Rectal smooth muscle tissue (tissue), 1 donor: ENCODE measurements at regions not wholly inside any gene's neighbourhood (a gene's known extent, or its start where the extent isn't known, plus 50 kb on each side); places are given as distances from the start of the nearest gene placed in this dataset.

Experiments used
- H3K27ac ChIP-seq: one replicate; pipeline ENCODE4 v1.7.0; 2013; ENCODE audit warnings: low read depth, low read length, inconsistent platforms
- H3K27me3 ChIP-seq: one replicate; pipeline ENCODE4 v1.7.0; 2013; ENCODE audit warnings: low read length; ENCODE audit not compliant: control insufficient read depth, insufficient read depth
- H3K36me3 ChIP-seq: one replicate; pipeline ENCODE4 v1.7.0; 2013; ENCODE audit warnings: low read length; ENCODE audit not compliant: control insufficient read depth, insufficient read depth
- H3K4me1 ChIP-seq: one replicate; pipeline ENCODE4 v1.7.0; 2013; ENCODE audit warnings: low read length; ENCODE audit not compliant: control insufficient read depth, insufficient read depth
- H3K4me3 ChIP-seq: one replicate; pipeline ENCODE4 v1.7.0; 2013; ENCODE audit warnings: low read length
- H3K9ac ChIP-seq: one replicate; pipeline ENCODE4 v1.7.0; 2013; ENCODE audit warnings: low read length

GRCh38 chr6:6715465-6715864 lies 126.9 kb downstream of the LY86 start:
- Histone ChIP-seq H3K4me3 (no peak overlapping the region), H3K9ac (no peak overlapping the region), H3K4me1 (peaks cover 22% of the 10 kb centered on the region), H3K27ac (no peak overlapping the region), H3K27me3 (no peaks in the 10 kb centered on the region), H3K36me3 (no peaks in the 10 kb centered on the region)

GRCh38 chr6:6716998-6717763 lies 128.7 kb downstream of the LY86 start:
- Histone ChIP-seq H3K4me1 (peaks cover 22% of the 10 kb centered on the region), H3K36me3 (no peaks in the 10 kb centered on the region), H3K27ac (no peak overlapping the region)

DNA sequence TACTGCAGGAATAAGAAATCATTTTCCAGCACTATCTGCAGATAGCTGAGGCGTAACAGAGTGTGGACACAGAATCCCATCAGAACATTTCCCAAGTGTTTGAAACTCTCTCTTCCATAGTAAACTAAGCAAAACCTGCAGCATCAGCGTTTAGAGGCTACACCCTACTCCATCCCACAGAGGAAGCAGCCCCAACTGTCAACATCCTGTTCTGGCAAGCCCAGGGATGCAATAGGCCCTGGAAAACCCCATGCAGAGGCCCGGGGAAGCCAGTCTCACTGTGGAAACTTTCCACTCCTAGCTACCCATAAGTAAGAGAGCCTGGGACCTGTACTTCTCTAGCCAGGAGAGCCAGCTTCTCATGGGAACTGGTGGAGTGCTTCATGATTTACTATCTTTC lies 129.4 kb downstream of the LY86 start:
- no peak overlapping the region for H3K27ac ChIP-seq
- H3K4me1 ChIP-seq, result peaks cover 20% of the 10 kb centered on the region
- H3K9ac ChIP-seq, result no peak overlapping the region
- no peaks in the 10 kb centered on the region for H3K36me3 ChIP-seq
- H3K27me3 ChIP-seq, result no peaks in the 10 kb centered on the region
- no peak overlapping the region for H3K4me3 ChIP-seq

More at GRCh38 chr6:6716998-6717763, 128.7 kb downstream of the LY86 start:
- Histone ChIP-seq H3K9ac (no peak overlapping the region), H3K27me3 (no peaks in the 10 kb centered on the region), H3K4me3 (no peak overlapping the region)

DNA sequence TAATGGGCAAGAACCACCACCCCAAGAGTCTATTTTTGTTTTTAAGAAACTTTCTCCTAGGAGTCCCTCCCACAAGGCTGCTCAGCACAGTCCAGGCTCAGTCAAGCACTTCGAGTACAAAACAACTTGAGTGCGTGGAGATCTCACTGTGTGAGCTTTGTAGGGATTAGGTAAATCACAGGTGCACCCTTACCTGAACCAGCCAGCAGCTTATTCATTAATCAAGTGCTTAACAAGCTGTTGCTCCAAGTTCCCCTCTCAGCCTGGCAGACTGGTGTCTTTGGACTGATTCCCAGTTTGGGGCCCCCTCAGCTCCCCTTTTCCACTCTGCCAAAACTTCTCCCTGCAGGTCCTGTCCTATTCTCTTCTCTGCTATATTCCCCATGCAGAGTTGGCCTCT lies 133.1 kb downstream of the LY86 start:
- no peaks in the 10 kb centered on the region for H3K36me3 ChIP-seq
- no peak overlapping the region for H3K4me3 ChIP-seq
- no peak overlapping the region for H3K27ac ChIP-seq
- H3K9ac ChIP-seq, result no peak overlapping the region
- H3K27me3 ChIP-seq, result no peaks in the 10 kb centered on the region
- H3K4me1 ChIP-seq, result peaks cover 8% of the 10 kb centered on the region

- no peak overlapping the region for H3K27ac ChIP-seq
These were observed 133.7 kb downstream of the LY86 start for GRCh38 chr6:6722195-6722594.

DNA sequence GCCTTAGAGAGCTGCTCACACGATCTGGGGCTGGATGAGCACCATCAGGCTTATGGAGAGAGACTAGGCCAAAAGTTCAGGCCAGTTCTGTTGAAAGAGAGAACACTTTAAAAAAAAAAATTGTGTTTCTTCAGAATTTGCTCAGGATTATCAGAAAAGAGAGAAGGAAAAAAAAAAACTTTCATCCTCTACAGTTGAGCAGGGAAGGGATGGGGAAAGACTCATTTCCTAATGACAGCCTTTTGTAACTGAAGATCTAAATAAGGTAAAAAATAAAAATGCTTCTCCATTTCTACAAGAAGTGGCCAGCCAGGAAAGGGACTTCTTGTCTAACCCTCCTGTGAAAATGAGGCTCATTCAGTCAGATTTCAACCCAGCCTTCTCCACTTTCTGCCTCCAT lies 134.8 kb downstream of the LY86 start:
- Histone ChIP-seq H3K27ac (no peak overlapping the region), H3K36me3 (no peaks in the 10 kb centered on the region), H3K4me1 (peaks cover 8% of the 10 kb centered on the region), H3K4me3 (no peak overlapping the region), H3K27me3 (no peaks in the 10 kb centered on the region), H3K9ac (no peak overlapping the region)

More at GRCh38 chr6:6722195-6722594, 133.7 kb downstream of the LY86 start:
- Histone ChIP-seq H3K36me3 (no peaks in the 10 kb centered on the region), H3K4me1 (peaks cover 8% of the 10 kb centered on the region), H3K9ac (no peak overlapping the region), H3K27me3 (no peaks in the 10 kb centered on the region), H3K4me3 (no peak overlapping the region)

- Histone ChIP-seq H3K27ac (peak overlapping the region; percentile 31), H3K4me1 (peaks cover 8% of the 10 kb centered on the region), H3K27me3 (no peaks in the 10 kb centered on the region), H3K4me3 (peak overlapping the region; percentile 38), H3K36me3 (no peaks in the 10 kb centered on the region), H3K9ac (no peak overlapping the region)
These were observed 135.5 kb downstream of the LY86 start for GRCh38 chr6:6723921-6724538.

GRCh38 chr6:6724539-6725467 lies 136.3 kb downstream of the LY86 start:
- Histone ChIP-seq H3K4me3 (peak overlapping the region; percentile 63), H3K4me1 (peaks cover 8% of the 10 kb centered on the region), H3K9ac (peak overlapping the region; percentile 25)

DNA sequence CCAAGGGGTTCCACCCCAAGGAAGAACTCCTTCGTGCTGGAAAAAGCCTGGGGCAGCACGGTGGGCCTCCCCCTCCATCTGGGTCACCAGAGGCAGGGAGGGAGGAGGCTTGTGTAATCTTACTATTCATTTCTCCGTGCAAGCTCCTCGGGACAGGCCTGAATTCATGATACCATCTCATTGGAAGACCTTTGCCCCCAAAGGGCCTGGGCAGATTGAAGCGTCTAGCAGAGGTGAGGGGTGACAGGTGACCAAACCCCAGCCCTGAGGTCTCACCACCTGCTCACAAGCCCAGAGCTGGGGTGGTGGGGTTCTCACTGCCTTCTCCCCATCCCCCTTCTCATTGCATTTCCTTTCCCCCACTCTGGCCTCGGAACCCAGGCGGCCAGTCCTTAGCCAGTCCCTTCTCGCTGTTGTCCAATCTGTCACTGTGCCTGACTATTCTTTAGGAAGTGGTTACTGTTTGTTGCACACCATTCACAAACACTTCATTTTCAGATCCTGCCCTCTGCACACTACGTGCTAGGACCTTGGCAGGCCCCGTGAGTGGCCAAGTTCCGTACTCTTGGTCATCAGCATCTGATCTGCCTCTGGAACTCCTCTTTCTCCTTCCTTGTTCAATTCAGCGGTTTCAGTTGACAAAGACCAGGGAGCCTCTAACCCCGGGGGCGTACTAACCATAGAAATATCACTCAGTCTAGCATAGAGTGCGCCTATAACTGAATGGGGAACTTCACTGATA lies 137.1 kb downstream of the LY86 start:
- no peak overlapping the region for H3K27ac ChIP-seq
- no peaks in the 10 kb centered on the region for H3K36me3 ChIP-seq
- peaks cover 8% of the 10 kb centered on the region for H3K4me1 ChIP-seq
- no peak overlapping the region for H3K9ac ChIP-seq
- H3K4me3 ChIP-seq, result peak overlapping the region; percentile 9
- no peaks in the 10 kb centered on the region for H3K27me3 ChIP-seq

More at GRCh38 chr6:6724539-6725467, 136.3 kb downstream of the LY86 start:
- no peaks in the 10 kb centered on the region for H3K27me3 ChIP-seq
- H3K27ac ChIP-seq, result peak overlapping the region; percentile 31
- H3K36me3 ChIP-seq, result no peaks in the 10 kb centered on the region

DNA sequence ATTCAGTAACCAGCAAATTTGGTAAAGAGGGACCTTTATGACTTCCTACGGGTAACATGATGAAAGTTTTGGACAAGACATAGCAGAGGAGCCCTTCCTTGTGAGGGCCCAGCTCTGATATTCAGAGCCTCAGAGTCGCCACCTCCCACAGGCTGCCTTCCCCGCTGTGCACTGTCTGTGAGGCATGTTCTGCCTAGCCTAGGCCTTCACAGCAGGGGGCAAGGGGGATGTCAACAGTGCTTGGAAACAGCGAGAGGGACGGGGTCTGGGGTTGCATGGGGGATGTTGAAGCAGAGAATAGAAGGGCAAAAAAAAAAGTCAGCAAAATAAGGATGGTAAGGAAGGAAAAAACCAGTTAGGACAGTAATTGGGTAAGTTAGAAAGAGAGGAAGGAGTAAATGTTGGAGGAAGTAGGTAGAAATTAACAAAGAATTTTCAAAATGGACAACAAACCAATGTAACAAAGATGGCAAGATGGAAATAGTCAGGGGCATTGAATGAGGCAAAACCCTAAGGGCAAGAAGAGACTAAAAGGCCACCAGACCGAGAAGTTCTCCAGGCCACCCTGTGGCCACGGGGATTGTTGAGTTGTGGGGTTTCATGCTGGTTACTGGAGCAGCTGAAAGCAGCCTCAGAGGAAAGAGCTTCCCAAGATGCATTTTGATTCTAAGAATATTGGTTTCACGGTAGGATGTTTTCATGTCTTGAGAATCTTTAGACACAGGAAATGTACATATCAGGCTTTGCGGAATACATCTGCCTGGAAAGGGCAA lies 139.8 kb downstream of the LY86 start:
- no peak overlapping the region for H3K27ac ChIP-seq
- H3K36me3 ChIP-seq, result no peaks in the 10 kb centered on the region
- no peaks in the 10 kb centered on the region for H3K27me3 ChIP-seq
- peaks cover 8% of the 10 kb centered on the region for H3K4me1 ChIP-seq
- H3K9ac ChIP-seq, result no peak overlapping the region
- H3K4me3 ChIP-seq, result no peak overlapping the region

DNA sequence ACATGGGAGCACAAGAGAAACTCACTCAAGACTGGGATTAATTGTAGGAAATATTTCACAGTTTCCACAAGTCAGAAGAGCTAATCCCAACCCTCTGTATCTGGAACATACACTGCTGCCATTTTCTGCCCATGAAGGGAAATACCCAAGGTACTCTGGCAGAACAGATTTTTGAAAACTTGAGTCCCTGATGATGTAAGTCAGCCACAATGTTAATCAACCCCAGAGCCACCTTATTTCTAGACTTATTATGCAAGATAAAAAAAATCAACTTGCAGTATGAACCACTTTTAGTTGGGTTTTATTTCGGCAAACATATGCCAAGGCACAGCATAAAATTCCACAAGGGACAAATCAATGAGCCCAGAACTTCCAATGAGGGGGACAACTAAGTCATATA lies 141.5 kb downstream of the LY86 start:
- H3K4me3 ChIP-seq, result no peak overlapping the region

More for the DNA sequence above, 141.5 kb downstream of the LY86 start:
- Histone ChIP-seq H3K4me1 (peaks cover 1% of the 10 kb centered on the region), H3K9ac (no peak overlapping the region), H3K36me3 (no peaks in the 10 kb centered on the region), H3K27me3 (no peaks in the 10 kb centered on the region), H3K27ac (no peak overlapping the region)
